ENCODE measurements at regions not wholly inside any gene's neighbourhood (a gene's known extent, or its start where the extent isn't known, plus 50 kb on each side); places are given as distances from the start of the nearest gene placed in this dataset.

- TF ChIP-seq CTCF (IDR thresholded peaks at IDR 0.05; ENCODE audit: insufficient read depth, low read length, poor library complexity, severe bottlenecking) (no peak), EZH2phosphoT487 (conservative IDR thresholded peaks at IDR 0.05; ENCODE audit: low read length) (no peak)
Measured at GRCh38 chr13:74442751-74443150, 308.5 kb upstream of the KLF12 start.

Measured in SU-DHL-6 (cell line).